Transverse colon (tissue), 4 donors: ENCODE measurements at regions not wholly inside any gene's neighbourhood (a gene's known extent, or its start where the extent isn't known, plus 50 kb on each side); places are given as distances from the start of the nearest gene placed in this dataset.

Source experiments
- DNase-seq: peaks from one replicate; pipeline ENCODE4 v3.0.0-alpha.2; 2019
- H3K27ac ChIP-seq, 4 donors: fragments of 200-600 bp; sonication (generic); 2 replicates each; pipeline ENCODE4 v1.5.1; 2016 to 2018; ENCODE audit warnings: inconsistent platforms in 4 of 4
- H3K27me3 ChIP-seq: fragments of 200-600 bp; sonication (generic); 2 replicates; pipeline ENCODE4 v1.5.1; 2017; ENCODE audit warnings: inconsistent platforms
- H3K36me3 ChIP-seq, 4 donors: fragments of 200-600 bp; sonication (generic); 2 replicates each; pipeline ENCODE4 v1.5.1; 2017 to 2019; ENCODE audit warnings: inconsistent platforms in 4 of 4
- H3K4me1 ChIP-seq, 4 donors: fragments of 200-600 bp; sonication (generic); 2 replicates each; pipeline ENCODE4 v1.5.1; 2017 to 2020; ENCODE audit warnings: inconsistent platforms in 4 of 4
- H3K4me3 ChIP-seq, 4 donors: fragments of 200-600 bp; sonication (generic); 1 replicate in 1 of 4; 2 replicates in 3 of 4; pipeline versions ENCODE4 v1.5.1 to v1.6.1; 2017 to 2019; ENCODE audit warnings: inconsistent platforms in 4 of 4
- H3K9me3 ChIP-seq, 2 donors: fragments of 200-600 bp; sonication (generic); 2 replicates each; pipeline ENCODE4 v1.5.1; 2017 to 2019; ENCODE audit warnings: inconsistent platforms in 2 of 2
- EP300 ChIP-seq: sonication (generic); formaldehyde crosslinking; IDR thresholded peaks from one replicate; pipeline ENCODE4 v1.6.1; 2017; ENCODE audit warnings: antibody characterized with exemption, low read depth
- POLR2A ChIP-seq: fragments of 450-650 bp; IDR thresholded peaks from one replicate; pipeline ENCODE4 v1.6.1; 2016; ENCODE audit warnings: antibody characterized with exemption, mild to moderate bottlenecking, moderate library complexity
- POLR2AphosphoS5 ChIP-seq, 3 donors: sonication (generic); formaldehyde crosslinking; IDR thresholded peaks; one replicate each; pipeline ENCODE4 v1.6.1; 2016; ENCODE audit warnings: antibody characterized with exemption in 3 of 3
- WGBS, 2 donors: methylation state at CpG; one replicate each; pipeline ENCODE4 v1.1.5; 2018; ENCODE audit warnings: low coverage in 1 of 2; 5-methylcytosine and 5-hydroxymethylcytosine counted together
- in situ Hi-C, 4 donors: fragments of 200-750 bp; cut with MboI; loops; one replicate each; pipeline versions ENCODE4 v1.15.0 to v1.15.1; 2017; ENCODE audit warnings: low sequenced_read_pairs in 3 of 4, low pct_ligation_motif_present in 1 of 4, low pct_unique_long_range_greater_than_20kb in 1 of 4
- intact Hi-C: fragments of 100-400 bp; cut with DNase I; formaldehyde crosslinking; loops from one replicate; pipeline ENCODE4 v1.15.1; 2023; ENCODE audit warnings: low total_unique reads
- TF ChIP-seq, protein P1 (sequence below), 5 experiments: fragments of 200-600 bp in 3 of 5; fragments of 450-650 bp in 2 of 5; sonication (generic) in 3 of 5; IDR thresholded peaks; 1 replicate in 2 of 5; 2 replicates in 3 of 5; pipeline ENCODE4 v1.5.1; 2016 to 2017; ENCODE audit warnings: antibody characterized with exemption in 5 of 5, inconsistent platforms in 3 of 5, mild to moderate bottlenecking in 2 of 5, moderate library complexity in 1 of 5

DNA sequence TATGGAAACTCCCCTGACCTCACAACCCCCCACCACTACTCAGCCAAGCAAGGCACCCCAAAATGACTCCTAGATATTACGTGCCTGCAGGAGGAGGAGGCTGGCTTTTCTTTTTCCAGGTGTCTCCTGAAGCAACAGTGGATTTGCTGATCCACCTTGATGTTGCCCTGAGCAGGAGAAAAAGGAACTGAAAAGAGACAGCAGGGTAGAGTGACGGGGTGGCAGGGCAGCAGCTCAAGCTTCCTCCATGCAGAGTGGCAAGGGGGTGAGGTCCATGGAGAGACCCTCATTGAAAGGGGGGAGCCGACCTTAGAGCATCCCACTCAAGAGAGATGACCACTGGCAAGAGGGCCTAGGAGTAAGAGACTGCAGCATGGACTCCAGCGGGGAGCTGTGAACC lies 112.0 kb upstream of the SIRPA start:
- in situ Hi-C loops (loop anchor here in 1 of 4 donors (25.0 kb wide), 1 partner anchor 379 kb away; no protein-coding TSS in a partner anchor), intact Hi-C loops (no loop called here)
- Histone ChIP-seq H3K36me3 (no peaks in the 10 kb centered on the region), H3K4me3 (no peak overlapping the region), H3K9me3 (no peaks in the 10 kb centered on the region), H3K4me1 (peaks cover 0 to 1% (median 0%) of the 10 kb centered on the region in 4 donors), H3K27ac (no peak overlapping the region), H3K27me3 (no peaks in the 10 kb centered on the region)
- 74% methylated on average over 4 of the region's 4 CpGs; no CpG with 5 or more reads in 1 of the 2 donors for WGBS, 2 donors
- DNase-seq: no peak
- TF ChIP-seq POLR2A (no peak), EP300 (no peak), POLR2AphosphoS5 (IDR thresholded peaks at IDR 0.05) (no peak)
- TF ChIP-seq, protein P1, sequence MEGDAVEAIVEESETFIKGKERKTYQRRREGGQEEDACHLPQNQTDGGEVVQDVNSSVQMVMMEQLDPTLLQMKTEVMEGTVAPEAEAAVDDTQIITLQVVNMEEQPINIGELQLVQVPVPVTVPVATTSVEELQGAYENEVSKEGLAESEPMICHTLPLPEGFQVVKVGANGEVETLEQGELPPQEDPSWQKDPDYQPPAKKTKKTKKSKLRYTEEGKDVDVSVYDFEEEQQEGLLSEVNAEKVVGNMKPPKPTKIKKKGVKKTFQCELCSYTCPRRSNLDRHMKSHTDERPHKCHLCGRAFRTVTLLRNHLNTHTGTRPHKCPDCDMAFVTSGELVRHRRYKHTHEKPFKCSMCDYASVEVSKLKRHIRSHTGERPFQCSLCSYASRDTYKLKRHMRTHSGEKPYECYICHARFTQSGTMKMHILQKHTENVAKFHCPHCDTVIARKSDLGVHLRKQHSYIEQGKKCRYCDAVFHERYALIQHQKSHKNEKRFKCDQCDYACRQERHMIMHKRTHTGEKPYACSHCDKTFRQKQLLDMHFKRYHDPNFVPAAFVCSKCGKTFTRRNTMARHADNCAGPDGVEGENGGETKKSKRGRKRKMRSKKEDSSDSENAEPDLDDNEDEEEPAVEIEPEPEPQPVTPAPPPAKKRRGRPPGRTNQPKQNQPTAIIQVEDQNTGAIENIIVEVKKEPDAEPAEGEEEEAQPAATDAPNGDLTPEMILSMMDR (IDR thresholded peaks at IDR 0.05): no peak

DNA sequence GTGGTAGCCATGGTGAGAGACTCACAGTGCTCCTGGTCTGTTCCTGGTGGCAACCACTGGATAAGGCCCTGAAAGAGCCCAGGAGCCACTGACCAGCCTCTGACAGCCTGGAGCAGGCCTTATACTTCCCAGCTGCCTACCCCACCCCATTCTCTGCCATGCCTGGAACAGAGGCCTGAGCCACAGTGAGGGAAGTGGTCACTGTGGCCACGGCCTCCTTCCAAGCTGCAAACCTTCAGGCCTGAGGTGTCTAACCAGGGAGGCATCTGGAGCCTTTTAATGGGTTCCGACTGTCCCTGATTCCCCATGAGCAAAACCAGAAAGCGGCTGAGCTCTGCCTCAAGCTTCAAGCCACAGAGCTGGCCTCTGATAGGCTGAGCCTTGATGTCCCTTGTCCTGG lies 113.0 kb upstream of the SIRPA start:
- DNase-seq: no peak
- Histone ChIP-seq H3K27ac (no peak overlapping the region), H3K36me3 (no peaks in the 10 kb centered on the region), H3K4me3 (no peak overlapping the region), H3K4me1 (peaks cover 0 to 4% (median 1%) of the 10 kb centered on the region in 4 donors), H3K9me3 (no peaks in the 10 kb centered on the region), H3K27me3 (no peaks in the 10 kb centered on the region)
- intact Hi-C loops (no loop called here), in situ Hi-C loops (loop anchor here in 1 of 4 donors (25.0 kb wide), 1 partner anchor 380 kb away; no protein-coding TSS in a partner anchor)
- WGBS, 2 donors: 93% methylated on average over 3 of the region's 3 CpGs; no CpG with 5 or more reads in 1 of the 2 donors
- TF ChIP-seq, protein P1 (IDR thresholded peaks at IDR 0.05): no peak
- TF ChIP-seq EP300 (no peak), POLR2AphosphoS5 (IDR thresholded peaks at IDR 0.05) (no peak), POLR2A (no peak)

DNA sequence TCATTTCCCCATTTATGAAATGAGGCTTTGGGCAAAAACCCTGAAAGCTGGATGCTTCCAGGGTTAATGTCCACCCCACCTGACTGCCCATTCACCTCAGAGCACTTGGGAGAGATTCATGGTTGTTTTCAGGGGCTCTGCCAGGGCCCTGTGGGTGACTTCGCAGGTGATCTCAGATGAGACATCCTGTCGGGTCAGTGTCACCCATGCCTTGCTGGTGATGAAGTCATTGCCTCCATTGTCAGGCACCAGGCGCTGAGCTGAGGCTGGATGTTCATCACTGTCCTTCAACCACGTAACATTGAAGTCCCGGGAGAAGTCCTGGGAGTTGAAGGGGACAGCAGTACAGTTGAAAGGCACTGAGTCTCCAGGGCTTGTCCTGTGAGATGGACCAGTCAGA lies 115.6 kb upstream of the SIRPA start:
- no peaks in the 10 kb centered on the region for H3K27me3 ChIP-seq
- H3K4me1 ChIP-seq: peaks cover 6 to 13% (median 10%) of the 10 kb centered on the region in 4 donors
- no peaks in the 10 kb centered on the region for H3K36me3 ChIP-seq
- no peak for DNase-seq
- H3K27ac ChIP-seq: no peak overlapping the region
- H3K4me3 ChIP-seq: no peak overlapping the region
- intact Hi-C loops: no loop called here
- WGBS, 2 donors: 90% methylated on average over 2 of the region's 5 CpGs; no CpG with 5 or more reads in 1 of the 2 donors
- TF ChIP-seq EP300: no peak
- TF ChIP-seq POLR2A: no peak
- no peak for TF ChIP-seq POLR2AphosphoS5 (IDR thresholded peaks at IDR 0.05)
- TF ChIP-seq, protein P1 (IDR thresholded peaks at IDR 0.05): no peak
- in situ Hi-C loops: loop anchor here in 2 of 4 donors (10.0 to 25.0 kb wide), 2 partner anchors 383 to 395 kb away; no protein-coding TSS in a partner anchor
- no peaks in the 10 kb centered on the region for H3K9me3 ChIP-seq

DNA sequence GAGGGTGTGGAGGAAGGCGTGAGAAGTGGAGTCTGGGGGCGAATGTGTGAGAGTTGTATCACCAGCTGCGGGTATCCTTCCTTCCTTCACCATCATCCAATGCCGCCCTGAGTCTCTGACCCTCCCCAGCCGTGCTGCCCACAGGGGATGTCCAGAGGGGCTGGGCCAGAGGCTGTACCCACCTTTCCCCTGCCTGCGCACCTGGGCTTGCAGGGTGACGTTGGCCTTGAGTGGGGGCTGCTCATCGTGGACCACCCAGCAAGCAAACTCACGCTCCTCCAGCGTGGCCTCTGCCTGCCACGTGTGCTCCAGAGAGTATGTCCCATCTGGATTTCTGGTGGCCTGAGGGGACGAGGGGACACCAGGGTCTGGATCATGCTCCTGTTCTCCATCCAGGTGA lies 116.9 kb upstream of the SIRPA start:
- Histone ChIP-seq H3K4me1 (peaks cover 6 to 13% (median 10%) of the 10 kb centered on the region in 4 donors), H3K36me3 (no peaks in the 10 kb centered on the region), H3K4me3 (no peak overlapping the region), H3K9me3 (no peaks in the 10 kb centered on the region), H3K27me3 (no peaks in the 10 kb centered on the region), H3K27ac (no peak overlapping the region)
- TF ChIP-seq, protein P1 (IDR thresholded peaks at IDR 0.05): no peak
- TF ChIP-seq POLR2A (no peak), POLR2AphosphoS5 (IDR thresholded peaks at IDR 0.05) (no peak), EP300 (no peak)
- WGBS, 2 donors: 91% methylated on average over 12 of the region's 12 CpGs; no CpG with 5 or more reads in 1 of the 2 donors
- in situ Hi-C loops (loop anchor here in 2 of 4 donors (10.0 to 25.0 kb wide), 2 partner anchors 384 to 396 kb away; no protein-coding TSS in a partner anchor), intact Hi-C loops (no loop called here)
- DNase-seq: no peak
